NCI-H226 (cell line): ENCODE measurements at regions not wholly inside any gene's neighbourhood (a gene's known extent, or its start where the extent isn't known, plus 50 kb on each side); places are given as distances from the start of the nearest gene placed in this dataset.

Source experiments
- DNase-seq: peaks from one replicate; pipeline ENCODE4 v3.0.0-alpha.2; 2015

DNA sequence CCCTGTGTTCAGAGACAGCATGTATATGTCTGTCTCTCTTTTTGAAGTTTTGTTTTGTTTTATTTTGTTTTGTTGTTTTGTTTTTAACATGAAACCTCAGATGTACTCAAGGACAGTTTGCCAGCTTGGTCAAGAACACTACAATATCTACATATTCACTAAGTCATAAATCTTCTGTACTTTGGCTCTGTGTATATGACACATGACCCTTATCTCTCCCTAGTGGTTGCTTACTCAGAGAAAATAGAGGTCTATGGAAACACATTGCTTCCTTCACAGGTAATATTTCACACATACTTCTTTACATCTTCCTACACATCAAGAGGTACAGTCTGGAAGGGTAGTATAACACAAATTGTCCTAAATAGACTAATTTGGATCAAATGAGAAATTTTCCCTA lies 312.6 kb upstream of the VRK2 start:
- peak; percentile 51 for DNase-seq

- no peak for DNase-seq
These were observed 305.7 kb upstream of the VRK2 start for GRCh38 chr2:57740891-57741290.

- DNase-seq = no peak
These were observed 293.0 kb upstream of the VRK2 start for GRCh38 chr2:57753636-57754035.

- DNase-seq = no peak
These were observed 287.9 kb upstream of the VRK2 start for GRCh38 chr2:57758686-57759085.

DNA sequence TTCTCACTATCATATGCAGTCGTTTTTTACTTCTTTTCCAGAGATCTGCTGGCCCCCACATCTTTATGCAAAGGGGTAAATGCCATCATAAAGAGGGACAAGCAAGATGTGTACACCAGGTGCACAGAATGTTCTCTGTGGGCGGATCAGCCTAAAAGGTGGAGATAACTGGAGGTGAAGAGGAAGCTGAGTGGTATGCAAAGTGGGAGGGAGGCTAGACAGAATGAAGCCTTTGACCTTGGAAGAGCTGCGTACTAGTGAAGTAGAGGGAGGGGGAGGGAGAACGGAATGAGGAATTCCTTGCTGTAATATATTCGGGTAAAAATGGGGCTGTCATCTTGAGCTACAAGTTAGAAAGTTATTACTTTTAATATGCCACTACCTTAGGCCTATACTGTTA lies 287.5 kb upstream of the VRK2 start:
- DNase-seq = no peak

- peak; percentile 62 for DNase-seq
These were observed 286.7 kb upstream of the VRK2 start for GRCh38 chr2:57759822-57760300.

DNA sequence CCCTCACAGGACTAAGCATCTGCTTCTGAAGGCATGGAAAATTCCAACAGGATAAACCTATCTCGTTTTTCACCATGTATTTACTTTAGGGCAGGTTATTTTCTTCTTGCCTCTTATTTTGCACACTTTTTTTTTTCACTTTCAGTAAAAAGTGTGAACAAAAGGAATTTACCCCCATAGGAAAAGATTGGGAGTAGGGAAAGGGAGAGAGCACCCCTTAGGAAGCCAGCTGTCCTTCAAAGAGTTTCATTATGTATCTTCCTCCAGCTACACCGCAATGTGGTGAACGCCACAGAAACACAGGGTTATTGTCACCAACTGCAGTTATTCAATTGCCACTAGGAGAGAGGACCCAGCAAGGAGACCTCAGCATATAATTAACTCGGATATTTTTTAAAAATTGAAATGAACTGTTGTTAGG lies 286.2 kb upstream of the VRK2 start:
- DNase-seq = no peak

GRCh38 chr2:57776916-57777315 lies 269.7 kb upstream of the VRK2 start:
- no peak for DNase-seq

- DNase-seq = no peak
These were observed 264.0 kb upstream of the VRK2 start for GRCh38 chr2:57782587-57782986.

DNA sequence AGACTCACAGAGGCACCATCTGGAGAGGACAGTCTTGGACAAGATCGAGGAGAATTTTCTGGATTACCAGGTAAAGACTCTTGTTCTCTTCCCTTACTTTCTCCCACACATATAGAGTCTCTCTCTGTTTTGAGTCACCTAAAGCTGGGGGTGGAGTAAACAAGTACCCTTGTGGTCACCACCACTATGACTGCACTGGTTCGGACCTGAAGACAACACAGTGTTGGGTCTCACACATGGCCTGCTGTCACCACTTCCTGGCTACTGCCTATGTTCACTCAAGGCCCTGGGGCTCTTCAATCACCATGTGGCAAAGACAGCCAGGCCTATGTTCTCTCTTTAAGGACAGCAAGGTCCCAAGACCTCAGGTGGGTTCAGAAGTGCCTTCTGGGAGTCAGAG lies 253.3 kb upstream of the VRK2 start:
- no peak for DNase-seq

- peak; percentile 1 for DNase-seq
These were observed 250.1 kb upstream of the VRK2 start for GRCh38 chr2:57796527-57796926.

DNA sequence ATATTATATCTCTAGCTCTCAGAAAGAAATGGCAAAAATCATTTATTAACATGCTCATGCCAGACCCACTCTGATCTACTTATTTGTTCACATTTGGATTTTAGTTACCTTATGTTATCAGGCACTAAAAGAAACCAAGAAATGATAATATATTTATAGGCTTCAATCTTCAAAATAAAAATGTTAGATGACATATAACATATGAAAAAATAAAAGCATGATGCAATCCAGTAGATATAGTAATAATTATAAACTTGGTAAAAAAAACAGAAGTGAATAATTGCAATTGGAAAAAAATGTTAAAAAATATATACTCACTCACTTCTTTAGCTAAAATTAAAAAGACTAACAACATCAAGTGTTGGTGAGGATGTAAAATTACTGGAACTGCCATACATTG lies 248.3 kb upstream of the VRK2 start:
- no peak for DNase-seq

GRCh38 chr2:57802243-57802642 lies 244.4 kb upstream of the VRK2 start:
- DNase-seq = no peak

GRCh38 chr2:57804971-57805370 lies 241.6 kb upstream of the VRK2 start:
- no peak for DNase-seq

DNA sequence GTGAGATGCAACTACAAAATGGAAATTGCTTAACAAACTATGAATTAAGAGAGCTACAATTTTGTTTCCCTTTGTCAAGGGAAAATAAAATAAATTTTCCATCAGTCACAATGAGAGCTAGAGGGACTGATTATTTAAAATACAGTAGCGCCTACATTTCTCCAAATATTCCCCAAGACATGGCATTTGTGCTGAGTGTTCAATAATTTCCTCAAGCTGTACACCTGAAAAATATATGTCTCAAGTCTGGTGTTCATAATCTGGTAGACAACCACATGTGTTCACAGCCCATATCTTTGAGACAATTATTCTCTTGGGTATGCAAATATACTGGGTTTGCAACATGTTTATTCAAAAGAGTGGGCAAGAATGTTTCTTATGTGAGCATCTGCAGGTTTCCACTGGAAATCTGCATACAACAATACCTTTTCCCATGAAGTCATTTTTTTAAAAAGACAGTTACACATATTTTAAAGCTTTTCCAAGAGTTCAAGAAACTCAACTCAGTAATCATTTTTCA lies 240.1 kb upstream of the VRK2 start:
- no peak for DNase-seq

- DNase-seq = no peak
These were observed 237.4 kb upstream of the VRK2 start for GRCh38 chr2:57809230-57809629.

DNA sequence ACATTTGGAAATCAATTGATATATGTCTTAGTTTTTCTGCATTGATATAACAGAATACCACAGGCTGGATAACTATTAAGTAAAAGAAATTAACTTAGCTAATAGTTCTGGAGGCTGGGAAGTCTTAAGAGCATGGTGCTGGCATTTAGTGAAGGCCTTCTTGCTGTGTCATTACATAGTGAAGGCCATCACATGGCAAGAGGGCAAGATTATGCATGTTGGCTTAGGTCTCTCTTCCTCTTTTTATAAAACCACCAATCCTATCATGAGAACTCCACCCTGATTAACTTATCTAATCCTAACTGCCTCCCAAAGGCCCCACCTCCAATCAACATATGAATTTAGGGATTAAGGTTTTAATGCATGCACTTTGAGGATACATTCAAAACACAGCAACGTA lies 225.5 kb upstream of the VRK2 start:
- DNase-seq = no peak

DNA sequence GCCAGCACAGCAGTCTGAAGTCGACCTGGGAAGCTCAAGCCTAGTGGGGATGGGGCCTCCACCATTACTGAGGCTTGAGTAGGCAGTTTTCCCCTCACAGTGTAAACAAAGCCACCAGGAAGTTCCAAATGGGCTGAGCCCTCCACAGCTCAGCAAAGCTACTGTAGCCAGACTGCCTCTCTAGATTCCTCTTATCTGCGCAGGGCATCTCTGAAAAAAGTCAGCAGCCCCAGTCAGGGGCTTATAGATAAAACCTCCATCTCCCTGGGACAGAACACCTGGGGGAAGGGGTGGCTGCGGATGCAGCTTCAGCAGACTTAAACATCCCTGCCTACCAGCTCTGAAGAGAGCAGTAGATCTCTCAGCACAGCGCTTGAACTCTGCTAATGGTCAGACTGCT lies 218.4 kb upstream of the VRK2 start:
- DNase-seq = no peak

GRCh38 chr2:57834666-57835065 lies 211.9 kb upstream of the VRK2 start:
- DNase-seq = no peak

DNA sequence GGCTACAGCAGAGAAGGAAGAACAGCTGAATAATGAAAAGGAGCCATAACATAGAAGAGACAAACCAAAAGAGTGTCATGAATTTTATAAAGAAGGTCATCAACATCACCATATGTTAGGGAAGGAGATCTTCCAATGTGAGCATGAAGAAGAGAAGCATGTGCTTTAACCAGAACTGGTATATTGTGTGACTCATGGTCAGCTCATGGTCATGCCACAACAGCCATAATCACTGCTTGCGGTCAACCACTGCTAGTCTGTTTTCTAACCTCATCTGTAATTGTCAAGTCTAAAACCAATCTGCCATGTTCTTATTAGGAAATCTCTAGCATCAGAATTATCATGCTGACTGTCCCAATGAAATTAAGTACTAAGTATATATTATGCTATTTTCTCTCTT lies 204.1 kb upstream of the VRK2 start:
- DNase-seq = no peak

DNA sequence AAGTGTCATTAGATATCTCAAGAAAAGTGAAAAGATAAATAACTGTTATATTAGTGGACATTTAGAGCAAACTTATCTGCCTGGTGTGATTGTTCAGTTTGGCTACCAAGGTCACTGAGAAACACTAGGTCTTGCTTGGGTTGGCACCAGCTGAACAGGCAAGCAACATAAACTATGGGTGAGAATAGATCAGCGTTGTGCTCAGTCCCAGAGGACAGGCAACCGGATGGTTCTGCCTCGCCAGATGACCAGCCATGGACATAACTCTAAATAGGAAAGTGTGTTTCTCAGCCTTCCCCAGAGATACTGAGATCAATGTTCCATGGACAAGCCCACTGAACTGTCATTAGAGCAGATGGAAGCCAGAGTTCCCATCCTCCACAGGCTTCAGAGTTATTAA lies 203.4 kb upstream of the VRK2 start:
- no peak for DNase-seq

- DNase-seq = no peak
These were observed 197.9 kb upstream of the VRK2 start for GRCh38 chr2:57848723-57849122.

DNA sequence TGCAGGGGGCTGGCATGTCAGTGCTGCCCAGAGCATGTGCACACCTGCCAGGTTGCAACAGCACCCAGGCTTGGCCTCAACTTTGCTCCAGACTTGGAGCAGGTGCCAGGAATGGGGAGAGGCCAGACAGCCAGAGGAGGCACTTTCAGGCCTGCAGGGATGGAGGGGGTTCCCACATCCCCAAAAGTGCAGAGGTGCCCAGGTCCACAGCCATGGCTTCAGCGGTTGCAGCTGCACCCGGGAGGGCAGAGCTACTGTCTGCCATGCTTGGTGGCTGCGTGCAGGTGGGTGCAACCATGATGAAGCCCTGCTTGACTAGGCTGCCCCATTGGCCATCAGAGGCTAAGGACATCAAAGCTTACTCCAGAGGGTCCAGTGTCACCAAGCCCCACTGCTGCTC lies 196.8 kb upstream of the VRK2 start:
- no peak for DNase-seq

DNA sequence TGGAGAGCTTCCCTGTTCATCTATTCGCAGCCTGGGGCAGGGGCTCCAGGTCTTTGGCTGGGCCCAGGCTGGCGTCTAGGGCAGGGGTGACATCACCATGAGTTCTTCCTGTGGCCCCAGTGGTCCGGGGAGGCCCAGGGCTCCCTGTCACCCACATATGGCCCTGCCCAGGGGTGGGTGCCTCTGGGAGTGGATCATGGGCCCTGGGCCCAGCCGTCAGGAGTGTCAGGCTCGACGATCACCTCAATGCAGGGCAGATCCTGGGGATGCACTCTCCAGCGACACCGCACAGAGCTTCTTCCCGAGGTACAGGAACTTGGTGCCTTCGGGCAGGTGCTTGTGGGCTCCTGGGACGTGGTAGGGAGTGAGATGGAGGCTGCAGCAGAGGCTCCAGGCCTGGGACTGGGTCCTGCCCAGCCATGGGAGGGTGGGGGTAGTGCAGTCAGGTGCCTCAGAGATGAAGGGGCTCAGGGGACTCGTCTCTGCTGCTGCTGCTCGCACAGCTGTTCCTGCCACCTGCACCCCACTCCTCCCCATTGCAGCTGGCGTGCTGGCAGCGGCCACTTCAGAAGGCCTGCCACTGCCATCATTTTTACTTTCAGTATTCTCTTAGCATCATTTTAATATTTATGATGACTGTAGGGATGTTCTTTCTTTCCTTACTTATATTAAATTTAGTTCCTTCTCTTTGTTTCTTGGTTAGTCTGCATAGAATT lies 196.0 kb upstream of the VRK2 start:
- no peak for DNase-seq

DNA sequence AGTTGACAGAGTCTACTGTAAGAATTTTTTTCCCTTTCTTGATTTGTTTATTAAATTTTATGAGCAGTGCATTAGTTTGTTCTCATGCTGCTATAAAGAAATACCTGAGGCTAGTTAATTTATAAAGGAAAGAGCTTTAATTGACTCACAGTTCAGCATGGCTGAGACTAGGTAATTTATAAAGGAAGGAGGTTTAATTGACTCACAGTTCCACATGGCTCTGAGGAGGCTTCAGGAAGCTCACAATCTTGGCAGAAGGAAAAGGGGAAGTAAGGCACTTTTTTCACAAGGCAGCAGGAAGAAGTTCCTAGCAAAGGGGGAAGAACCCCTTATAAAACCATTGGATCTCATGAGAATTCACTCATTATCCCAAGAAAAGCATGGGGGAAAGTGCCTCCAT lies 191.4 kb upstream of the VRK2 start:
- DNase-seq = no peak
